HUES48 (cell line): ENCODE measurements at regions not wholly inside any gene's neighbourhood (a gene's known extent, or its start where the extent isn't known, plus 50 kb on each side); places are given as distances from the start of the nearest gene placed in this dataset.

Experiments used
- H3K27ac ChIP-seq: one replicate; pipeline ENCODE4 v1.7.0; 2013; ENCODE audit warnings: low read depth, low read length, inconsistent platforms
- H3K27me3 ChIP-seq: 2 replicates; pipeline ENCODE4 v1.6.1; 2013; ENCODE audit warnings: mild to moderate bottlenecking, low read length; ENCODE audit not compliant: control insufficient read depth, insufficient read depth
- H3K36me3 ChIP-seq: 2 replicates; pipeline ENCODE4 v1.6.1; 2013; ENCODE audit warnings: low read length; ENCODE audit not compliant: control insufficient read depth, insufficient read depth
- H3K4me1 ChIP-seq: 2 replicates; pipeline ENCODE4 v1.6.1; 2013; ENCODE audit warnings: mild to moderate bottlenecking, low read length; ENCODE audit not compliant: control insufficient read depth, insufficient read depth
- H3K4me3 ChIP-seq: 2 replicates; pipeline ENCODE4 v1.5.1; 2013; ENCODE audit warnings: mild to moderate bottlenecking, low read depth, low read length
- H3K9ac ChIP-seq: 2 replicates; pipeline ENCODE4 v1.6.1; 2013; ENCODE audit warnings: mild to moderate bottlenecking, low read depth, low read length, moderate library complexity
- H3K9me3 ChIP-seq: 2 replicates; pipeline ENCODE4 v1.6.1; 2013; ENCODE audit warnings: low read length; ENCODE audit not compliant: control insufficient read depth, insufficient read depth

- no peak overlapping the region for H3K27ac ChIP-seq
These were observed 263.5 kb downstream of the ZEB1 start for GRCh38 chr10:31582365-31583052.

GRCh38 chr10:31581741-31582323 lies 262.8 kb downstream of the ZEB1 start:
- no peaks in the 10 kb centered on the region for H3K36me3 ChIP-seq
- no peak overlapping the region for H3K4me3 ChIP-seq
- H3K9ac ChIP-seq, result no peak overlapping the region
- no peaks in the 10 kb centered on the region; the same call in none of the 2 replicates for H3K9me3 ChIP-seq
- no peak overlapping the region for H3K27ac ChIP-seq
- H3K27me3 ChIP-seq, result no peaks in the 10 kb centered on the region
- peaks cover 11% of the 10 kb centered on the region; the same call in 1 of the 2 replicates for H3K4me1 ChIP-seq

More at GRCh38 chr10:31582365-31583052, 263.5 kb downstream of the ZEB1 start:
- Histone ChIP-seq H3K36me3 (no peaks in the 10 kb centered on the region), H3K27me3 (no peaks in the 10 kb centered on the region), H3K9me3 (no peaks in the 10 kb centered on the region; the same call in 1 of the 2 replicates), H3K4me3 (no peak overlapping the region), H3K9ac (no peak overlapping the region), H3K4me1 (peaks cover 11% of the 10 kb centered on the region; the same call in 1 of the 2 replicates)

- Histone ChIP-seq H3K9ac (no peak overlapping the region), H3K9me3 (no peaks in the 10 kb centered on the region; the same call in none of the 2 replicates), H3K36me3 (no peaks in the 10 kb centered on the region), H3K27ac (no peak overlapping the region), H3K27me3 (no peaks in the 10 kb centered on the region), H3K4me1 (peaks cover 11% of the 10 kb centered on the region; the same call in 1 of the 2 replicates), H3K4me3 (no peak overlapping the region)
These were observed 261.6 kb downstream of the ZEB1 start for GRCh38 chr10:31580646-31581045.
